Natural killer cell (primary cell): ENCODE measurements at regions not wholly inside any gene's neighbourhood (a gene's known extent, or its start where the extent isn't known, plus 50 kb on each side); places are given as distances from the start of the nearest gene placed in this dataset.

Source experiments
- ATAC-seq, 3 donors: fragments of 150-1000 bp in 2 of 3; fragments of 200-7000 bp in 1 of 3; cut with Tn5 transposase; 1 replicate in 1 of 3; 2 replicates in 2 of 3; pipeline ENCODE4 v1.10.0; 2021; ENCODE audit warnings: mild to moderate bottlenecking in 2 of 3, moderate library complexity in 2 of 3
- DNase-seq, 2 donors: peaks; one replicate each; pipeline versions ENCODE4 v3.0.0 to v3.0.0-alpha.2; 2013 to 2021; ENCODE audit warnings: mixed read lengths in 1 of 2
- H3K27ac ChIP-seq: one replicate; pipeline ENCODE4 v1.5.1; 2013; ENCODE audit warnings: mild to moderate bottlenecking, low read length
- H3K27me3 ChIP-seq: one replicate; pipeline ENCODE4 v1.6.1; 2013; ENCODE audit warnings: low read length; ENCODE audit not compliant: control insufficient read depth, insufficient read depth
- H3K36me3 ChIP-seq: one replicate; pipeline ENCODE4 v1.6.1; 2013; ENCODE audit warnings: low read length; ENCODE audit not compliant: control insufficient read depth, insufficient read depth
- H3K4me1 ChIP-seq: one replicate; pipeline ENCODE4 v1.6.1; 2013; ENCODE audit warnings: low read length; ENCODE audit not compliant: control insufficient read depth, insufficient read depth
- H3K4me3 ChIP-seq: one replicate; pipeline ENCODE4 v1.5.1; 2013; ENCODE audit warnings: low read length
- H3K9me3 ChIP-seq: one replicate; pipeline ENCODE4 v1.6.1; 2013; ENCODE audit warnings: low read length; ENCODE audit not compliant: control insufficient read depth, insufficient read depth
- H3K27ac Mint-ChIP-seq, 2 donors: one replicate each; pipeline ENCODE4 v1.8.0; 2022; ENCODE audit warnings: mild to moderate bottlenecking in 2 of 2, mixed read lengths in 2 of 2, moderate library complexity in 1 of 2
- H3K27me3 Mint-ChIP-seq, 2 donors: one replicate each; pipeline ENCODE4 v1.8.0; 2022; ENCODE audit warnings: low read depth in 2 of 2, mixed read lengths in 2 of 2
- H3K36me3 Mint-ChIP-seq: one replicate; pipeline ENCODE4 v1.8.0; 2022; ENCODE audit warnings: mixed read lengths
- H3K4me1 Mint-ChIP-seq, 2 donors: one replicate each; pipeline ENCODE4 v1.8.0; 2022; ENCODE audit warnings: mixed read lengths in 2 of 2
- H3K4me3 Mint-ChIP-seq: one replicate; pipeline ENCODE4 v1.8.0; 2022; ENCODE audit warnings: mild to moderate bottlenecking, moderate library complexity, mixed read lengths
- H3K9me3 Mint-ChIP-seq, 2 donors: one replicate each; pipeline ENCODE4 v1.8.0; 2022; ENCODE audit warnings: mixed read lengths in 2 of 2
- WGBS: methylation state at CpG from one replicate; pipeline ENCODE4 v1.1.7; 2013; ENCODE audit warnings: missing lambda C conversion rate; ENCODE audit not compliant: insufficient coverage; 5-methylcytosine and 5-hydroxymethylcytosine counted together
- intact Hi-C: fragments of 100-400 bp; cut with micrococcal nuclease; formaldehyde crosslinking; loops from one replicate; pipeline ENCODE4 v1.14.2; 2022
- TF ChIP-seq, protein P1 (sequence below): fragments of 200-600 bp; IDR thresholded peaks from one replicate; pipeline ENCODE4 v1.8.0; 2022; ENCODE audit warnings: antibody characterized with exemption

DNA sequence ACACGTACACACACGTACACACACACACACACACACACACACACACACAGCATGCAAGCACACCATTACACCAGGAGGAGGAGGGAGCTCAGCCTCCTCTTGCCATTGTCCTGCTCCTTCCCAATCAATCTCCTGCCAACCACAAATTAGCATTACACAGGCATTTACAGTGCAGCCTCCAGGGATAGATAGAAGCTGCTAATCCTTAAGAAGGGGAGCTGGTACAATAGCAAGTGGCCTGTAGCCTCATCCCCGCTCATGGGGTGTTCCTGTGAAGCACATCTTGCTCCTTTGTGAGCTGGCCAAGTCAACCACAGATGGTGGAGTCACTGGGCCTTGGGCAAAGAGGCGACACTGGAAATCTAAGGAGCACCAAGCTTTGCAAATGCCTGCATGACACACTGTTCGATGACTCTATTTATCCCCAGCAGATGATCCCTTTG is 110.3 kb upstream of the PKDCC start:
- no peaks in the 10 kb centered on the region for H3K36me3 Mint-ChIP-seq
- TF ChIP-seq, protein P1, sequence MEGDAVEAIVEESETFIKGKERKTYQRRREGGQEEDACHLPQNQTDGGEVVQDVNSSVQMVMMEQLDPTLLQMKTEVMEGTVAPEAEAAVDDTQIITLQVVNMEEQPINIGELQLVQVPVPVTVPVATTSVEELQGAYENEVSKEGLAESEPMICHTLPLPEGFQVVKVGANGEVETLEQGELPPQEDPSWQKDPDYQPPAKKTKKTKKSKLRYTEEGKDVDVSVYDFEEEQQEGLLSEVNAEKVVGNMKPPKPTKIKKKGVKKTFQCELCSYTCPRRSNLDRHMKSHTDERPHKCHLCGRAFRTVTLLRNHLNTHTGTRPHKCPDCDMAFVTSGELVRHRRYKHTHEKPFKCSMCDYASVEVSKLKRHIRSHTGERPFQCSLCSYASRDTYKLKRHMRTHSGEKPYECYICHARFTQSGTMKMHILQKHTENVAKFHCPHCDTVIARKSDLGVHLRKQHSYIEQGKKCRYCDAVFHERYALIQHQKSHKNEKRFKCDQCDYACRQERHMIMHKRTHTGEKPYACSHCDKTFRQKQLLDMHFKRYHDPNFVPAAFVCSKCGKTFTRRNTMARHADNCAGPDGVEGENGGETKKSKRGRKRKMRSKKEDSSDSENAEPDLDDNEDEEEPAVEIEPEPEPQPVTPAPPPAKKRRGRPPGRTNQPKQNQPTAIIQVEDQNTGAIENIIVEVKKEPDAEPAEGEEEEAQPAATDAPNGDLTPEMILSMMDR = no peak
- Histone ChIP-seq H3K4me3 (no peak overlapping the region), H3K27me3 (no peaks in the 10 kb centered on the region), H3K4me1 (no peaks in the 10 kb centered on the region), H3K27ac (no peak overlapping the region), H3K36me3 (no peaks in the 10 kb centered on the region), H3K9me3 (no peaks in the 10 kb centered on the region)
- intact Hi-C loops = no loop called here
- 96% methylated on average over 5 of the region's 5 CpGs for WGBS
- peaks cover 21 to 26% of the 10 kb centered on the region in 2 donors for H3K27me3 Mint-ChIP-seq
- H3K4me1 Mint-ChIP-seq = no peaks in the 10 kb centered on the region
- ATAC-seq = no peak
- H3K27ac Mint-ChIP-seq = no peak overlapping the region
- H3K4me3 Mint-ChIP-seq = no peak overlapping the region
- no peaks in the 10 kb centered on the region for H3K9me3 Mint-ChIP-seq
- no peak for DNase-seq

DNA sequence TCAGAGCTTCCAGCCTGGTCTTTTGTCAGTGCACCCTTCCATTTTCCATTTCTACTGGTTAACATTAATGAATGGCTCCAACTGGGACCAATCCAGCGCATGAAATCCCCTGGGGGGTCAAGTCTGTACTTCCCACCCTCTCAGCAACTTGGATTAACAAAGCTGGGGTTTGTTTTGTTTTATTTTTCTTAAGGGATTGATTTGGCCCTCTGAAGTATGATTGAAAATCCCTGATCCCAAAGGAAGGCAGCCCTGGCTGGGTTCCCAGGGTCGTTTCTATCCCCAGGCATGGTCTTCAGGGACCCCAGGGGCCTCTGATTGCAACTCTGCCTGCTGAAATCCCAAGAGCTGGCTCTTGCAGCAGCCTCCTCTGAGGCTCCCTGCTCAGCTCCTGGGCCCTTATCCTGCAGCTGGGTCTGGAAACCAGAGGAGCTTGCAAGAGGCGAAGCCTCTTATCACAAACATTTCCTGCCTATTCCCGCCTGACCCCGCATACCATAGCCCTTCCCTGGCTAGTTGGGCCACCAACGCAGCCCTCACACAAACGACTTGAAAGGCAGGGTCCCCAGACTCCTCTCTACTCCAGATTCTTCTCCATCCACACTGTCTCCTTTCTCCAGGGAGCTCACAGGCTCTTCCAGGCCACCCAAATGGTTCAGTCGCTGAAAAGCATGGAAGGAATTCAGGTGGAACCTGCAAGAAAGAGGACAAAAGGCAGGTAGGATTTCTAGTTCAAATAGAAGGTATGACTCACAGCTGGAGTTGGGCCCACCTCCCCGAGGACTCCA is 109.7 kb upstream of the PKDCC start:
- H3K4me1 ChIP-seq = no peaks in the 10 kb centered on the region
- TF ChIP-seq, protein P1 = no peak
- no peaks in the 10 kb centered on the region for H3K9me3 ChIP-seq
- no peaks in the 10 kb centered on the region for H3K27me3 ChIP-seq
- WGBS = 68% methylated on average over 9 of the region's 9 CpGs
- intact Hi-C loops = no loop called here
- Mint-ChIP-seq H3K4me1 (no peaks in the 10 kb centered on the region), H3K9me3 (no peaks in the 10 kb centered on the region), H3K27ac (no peak overlapping the region), H3K27me3 (peaks cover 21 to 23% of the 10 kb centered on the region in 2 donors), H3K4me3 (no peak overlapping the region), H3K36me3 (no peaks in the 10 kb centered on the region)
- no peaks in the 10 kb centered on the region for H3K36me3 ChIP-seq
- DNase-seq (no peak), ATAC-seq (no peak)
- no peak overlapping the region for H3K4me3 ChIP-seq
- H3K27ac ChIP-seq = no peak overlapping the region

DNA sequence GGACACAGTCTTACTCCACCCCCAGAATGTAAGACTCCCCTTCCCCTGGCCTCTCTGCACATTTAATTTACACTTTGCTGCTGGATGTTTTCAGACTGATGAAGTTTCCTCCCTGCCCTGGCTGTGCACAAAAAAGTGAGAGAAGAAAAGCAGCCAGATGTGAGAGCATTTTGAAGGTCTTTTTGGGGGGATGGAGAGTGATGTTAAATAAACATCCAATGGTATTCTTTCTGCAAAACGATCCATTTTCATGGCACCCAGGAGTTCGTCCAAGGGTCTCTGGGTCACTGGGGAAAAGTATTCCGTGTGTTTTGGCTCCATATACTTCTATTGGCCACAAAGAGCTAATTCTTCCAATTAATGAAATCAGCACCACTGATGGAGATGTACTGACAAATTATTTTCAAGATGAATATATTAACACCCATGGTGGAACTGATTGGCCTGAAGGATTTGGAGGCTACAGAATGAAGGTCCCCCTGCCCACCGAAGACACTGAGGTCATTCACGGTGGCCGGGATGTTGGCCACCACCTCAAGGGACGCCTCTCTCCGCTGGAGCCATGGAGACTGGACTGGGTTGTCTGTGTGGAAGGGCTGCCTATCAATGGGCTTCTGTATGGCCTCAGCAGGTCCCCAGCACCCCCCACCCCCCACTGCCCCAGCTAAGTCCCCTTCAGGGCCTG is 107.6 kb upstream of the PKDCC start:
- peaks cover 20 to 28% of the 10 kb centered on the region in 2 donors for H3K27me3 Mint-ChIP-seq
- no peaks in the 10 kb centered on the region for H3K36me3 Mint-ChIP-seq
- H3K4me3 Mint-ChIP-seq = no peak overlapping the region
- intact Hi-C loops = no loop called here
- no peak overlapping the region for H3K4me3 ChIP-seq
- ATAC-seq (no peak), DNase-seq (no peak)
- TF ChIP-seq, protein P1 = no peak
- H3K9me3 Mint-ChIP-seq = no peaks in the 10 kb centered on the region
- H3K27ac Mint-ChIP-seq = no peak overlapping the region
- no peak overlapping the region for H3K27ac ChIP-seq
- 80% methylated on average over 7 of the region's 8 CpGs for WGBS
- H3K27me3 ChIP-seq = no peaks in the 10 kb centered on the region
- no peaks in the 10 kb centered on the region for H3K9me3 ChIP-seq
- H3K4me1 ChIP-seq = no peaks in the 10 kb centered on the region
- no peaks in the 10 kb centered on the region for H3K4me1 Mint-ChIP-seq
- no peaks in the 10 kb centered on the region for H3K36me3 ChIP-seq
